SU-DHL-6 (cell line): ENCODE measurements at regions not wholly inside any gene's neighbourhood (a gene's known extent, or its start where the extent isn't known, plus 50 kb on each side); places are given as distances from the start of the nearest gene placed in this dataset.

Source experiments
- H2AFZ ChIP-seq: fragments of 200-600 bp; sonication (generic); 2 replicates; pipeline ENCODE4 v1.6.1; 2014; ENCODE audit warnings: low read depth, mild to moderate bottlenecking, moderate library complexity, mixed read lengths, antibody characterized with exemption, low read length; ENCODE audit not compliant: severe bottlenecking
- H3F3A ChIP-seq: fragments of 200-600 bp; shearing (Covaris generic); 2 replicates; pipeline ENCODE4 v1.6.0; 2016; ENCODE audit warnings: antibody characterized with exemption, mild to moderate bottlenecking; ENCODE audit not compliant: insufficient read depth
- H3K27ac ChIP-seq: fragments of 200-600 bp; sonication (generic); 2 replicates; pipeline ENCODE4 v1.5.1; 2016; ENCODE audit warnings: low read depth, mild to moderate bottlenecking, low read length, moderate library complexity, mixed read lengths
- H3K27me3 ChIP-seq: fragments of 200-600 bp; sonication (generic), shearing (Covaris generic); 2 replicates; pipeline ENCODE4 v1.6.0; 2014; ENCODE audit warnings: mild to moderate bottlenecking, low read length
- H3K36me3 ChIP-seq: fragments of 200-600 bp; sonication (generic); 2 replicates; pipeline ENCODE4 v1.6.1; 2014; ENCODE audit warnings: mild to moderate bottlenecking, low read length, mixed read lengths
- H3K4me2 ChIP-seq: fragments of 300-600, 200-600 bp; shearing (Covaris generic), sonication (generic); 2 replicates; pipeline ENCODE4 v1.6.0; 2014; ENCODE audit warnings: low read length, low read depth, mild to moderate bottlenecking; ENCODE audit not compliant: poor library complexity, severe bottlenecking
- H3K4me3 ChIP-seq: fragments of 200-600 bp; sonication (generic); 2 replicates; pipeline ENCODE4 v1.5.1; 2014; ENCODE audit warnings: antibody characterized with exemption, low read length, mild to moderate bottlenecking, mixed read lengths; ENCODE audit not compliant: insufficient read depth, poor library complexity, severe bottlenecking
- H3K79me2 ChIP-seq: fragments of 200-600 bp; sonication (generic); 2 replicates; pipeline ENCODE4 v1.6.1; 2014; ENCODE audit warnings: mild to moderate bottlenecking, low read length, moderate library complexity; ENCODE audit not compliant: insufficient read depth
- H3K9ac ChIP-seq: fragments of 200-600 bp; sonication (generic); 2 replicates; pipeline ENCODE4 v1.7.0; 2014; ENCODE audit warnings: mild to moderate bottlenecking, low read length
- H3K9me2 ChIP-seq: fragments of 200-600 bp; sonication (generic); replicated peaks from 2 replicates; pipeline ENCODE4 v1.6.1; 2014; ENCODE audit warnings: low read length; ENCODE audit not compliant: insufficient read depth
- H3K9me3 ChIP-seq: fragments of 200-600 bp; sonication (generic); 2 replicates; pipeline ENCODE4 v1.6.1; 2014; ENCODE audit warnings: low read length, mixed read lengths; ENCODE audit not compliant: insufficient read depth
- H4K20me1 ChIP-seq: fragments of 200-600 bp; sonication (generic); 2 replicates; pipeline ENCODE4 v1.6.1; 2014; ENCODE audit warnings: low read depth, mild to moderate bottlenecking, antibody characterized with exemption, low read length, moderate library complexity, mixed read lengths
- CTCF ChIP-seq: fragments of 200-600 bp; sonication (generic); IDR thresholded peaks from one replicate; pipeline ENCODE4 v1.5.1; 2017; ENCODE audit warnings: antibody characterized with exemption, mild to moderate bottlenecking, low read length, moderate library complexity; ENCODE audit not compliant: insufficient read depth, poor library complexity, severe bottlenecking
- EZH2phosphoT487 ChIP-seq: fragments of 200-600 bp; sonication (generic), shearing (Covaris generic); conservative IDR thresholded peaks from 2 replicates; pipeline ENCODE4 v1.6.1; 2018; ENCODE audit warnings: mild to moderate bottlenecking, antibody characterized with exemption, low read length, moderate library complexity, mixed read lengths

GRCh38 chr6:118748311-118749062, 97.1 kb upstream of the CEP85L start:
- H3K9ac ChIP-seq = no peak overlapping the region
- H3K4me3 ChIP-seq = no peak overlapping the region
- H3F3A ChIP-seq = no peaks in the 10 kb centered on the region
- no peaks in the 10 kb centered on the region for H4K20me1 ChIP-seq
- H3K9me3 ChIP-seq = no peaks in the 10 kb centered on the region
- no peaks in the 10 kb centered on the region for H3K36me3 ChIP-seq
- H3K9me2 ChIP-seq = no peaks in the 10 kb centered on the region
- no peak overlapping the region for H2AFZ ChIP-seq
- TF ChIP-seq EZH2phosphoT487 = no peak
- no peak overlapping the region for H3K27ac ChIP-seq
- no peaks in the 10 kb centered on the region for H3K27me3 ChIP-seq
- no peaks in the 10 kb centered on the region for H3K79me2 ChIP-seq
- no peak overlapping the region for H3K4me2 ChIP-seq

GRCh38 chr6:118746825-118747174, 95.4 kb upstream of the CEP85L start:
- H3K9ac ChIP-seq = no peak overlapping the region
- no peaks in the 10 kb centered on the region for H3K79me2 ChIP-seq
- H3K9me3 ChIP-seq = no peaks in the 10 kb centered on the region
- H3K27me3 ChIP-seq = no peaks in the 10 kb centered on the region
- no peak overlapping the region for H3K4me3 ChIP-seq
- TF ChIP-seq CTCF (no peak), EZH2phosphoT487 (no peak)
- no peak overlapping the region for H2AFZ ChIP-seq
- no peaks in the 10 kb centered on the region for H3F3A ChIP-seq
- no peak overlapping the region for H3K4me2 ChIP-seq
- no peaks in the 10 kb centered on the region for H3K9me2 ChIP-seq
- H3K36me3 ChIP-seq = no peaks in the 10 kb centered on the region
- no peaks in the 10 kb centered on the region for H4K20me1 ChIP-seq
- H3K27ac ChIP-seq = no peak overlapping the region

- Histone ChIP-seq H3K9me2 (no peaks in the 10 kb centered on the region), H3K36me3 (no peaks in the 10 kb centered on the region), H3K4me2 (no peak overlapping the region), H3K27me3 (no peaks in the 10 kb centered on the region), H2AFZ (no peak overlapping the region), H3K4me3 (no peak overlapping the region), H3K9ac (no peak overlapping the region), H3K27ac (no peak overlapping the region), H3K79me2 (no peaks in the 10 kb centered on the region), H3F3A (no peaks in the 10 kb centered on the region), H4K20me1 (no peaks in the 10 kb centered on the region), H3K9me3 (no peaks in the 10 kb centered on the region)
- TF ChIP-seq EZH2phosphoT487 (no peak), CTCF (no peak)
Observed at GRCh38 chr6:118746145-118746824, 94.9 kb upstream of the CEP85L start.

- Histone ChIP-seq H2AFZ (no peak overlapping the region), H3K4me3 (no peak overlapping the region), H4K20me1 (no peaks in the 10 kb centered on the region), H3F3A (no peaks in the 10 kb centered on the region), H3K4me2 (no peak overlapping the region), H3K36me3 (no peaks in the 10 kb centered on the region), H3K9me2 (no peaks in the 10 kb centered on the region), H3K9ac (no peak overlapping the region), H3K27ac (no peak overlapping the region), H3K79me2 (no peaks in the 10 kb centered on the region), H3K9me3 (no peaks in the 10 kb centered on the region), H3K27me3 (no peaks in the 10 kb centered on the region)
- TF ChIP-seq CTCF (no peak), EZH2phosphoT487 (no peak)
Observed at GRCh38 chr6:118745156-118745555, 93.8 kb upstream of the CEP85L start.
